Activated T-cell treated with anti-CD3 and anti-CD28 coated beads, Interleukin-2, amount 50 U/mL, for 4 hours (primary cell): ENCODE measurements at regions not wholly inside any gene's neighbourhood (a gene's known extent, or its start where the extent isn't known, plus 50 kb on each side); places are given as distances from the start of the nearest gene placed in this dataset.
"Not testable (repeated sequence)": the region's sequence is repeated elsewhere in the genome, so short reads cannot be mapped to it uniquely, and the experiment has no call there.

Experiments used
- ATAC-seq, 2 donors: fragments of 200-7000 bp; cut with Tn5 transposase; one replicate each; pipeline ENCODE4 v1.10.0; 2021
- DNase-seq: peaks from one replicate; pipeline ENCODE4 v3.0.0-alpha.2; 2020
- H3K27me3 Mint-ChIP-seq: one replicate; pipeline ENCODE4 v1.8.0; 2021; ENCODE audit warnings: low read depth, mixed read lengths
- H3K36me3 Mint-ChIP-seq: one replicate; pipeline ENCODE4 v1.8.0; 2022; ENCODE audit warnings: mixed read lengths; ENCODE audit not compliant: insufficient read depth
- H3K4me1 Mint-ChIP-seq: one replicate; pipeline ENCODE4 v1.8.0; 2021; ENCODE audit warnings: low read depth, mixed read lengths
- H3K4me3 Mint-ChIP-seq: one replicate; pipeline ENCODE4 v1.8.0; 2021; ENCODE audit warnings: mild to moderate bottlenecking, moderate library complexity, mixed read lengths
- H3K9me3 Mint-ChIP-seq: one replicate; pipeline ENCODE4 v1.8.0; 2021; ENCODE audit warnings: mixed read lengths

- Mint-ChIP-seq H3K36me3 (no peaks in the 10 kb centered on the region), H3K4me1 (no peaks in the 10 kb centered on the region), H3K4me3 (no peak overlapping the region)
Measured at GRCh38 chr3:178202194-178202593, 334.0 kb upstream of the KCNMB2 start.

DNA sequence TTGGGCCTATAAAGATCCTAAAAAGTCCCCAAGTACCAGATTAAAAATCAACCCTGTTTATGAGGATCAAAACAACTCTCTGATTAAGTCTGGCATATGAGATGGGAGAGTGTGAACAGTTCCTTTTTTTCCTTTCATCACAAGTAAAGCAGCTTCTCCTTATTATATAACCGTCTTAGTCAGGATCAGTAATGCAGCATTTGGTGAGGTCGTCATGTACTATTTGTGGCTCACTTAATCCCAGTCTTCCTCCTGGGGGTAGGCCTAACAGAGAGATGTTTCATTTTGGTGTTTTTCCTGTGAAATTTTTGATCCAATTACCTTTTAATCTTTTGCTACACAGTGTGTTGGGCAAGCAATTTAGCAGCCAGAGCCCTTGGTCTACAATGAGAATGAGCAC, 333.1 kb upstream of the KCNMB2 start:
- Mint-ChIP-seq H3K4me3 (no peak overlapping the region), H3K9me3 (no peaks in the 10 kb centered on the region), H3K4me1 (no peaks in the 10 kb centered on the region), H3K36me3 (no peaks in the 10 kb centered on the region), H3K27me3 (no peaks in the 10 kb centered on the region)
- DNase-seq (no peak), ATAC-seq (no peak)

More at GRCh38 chr3:178202194-178202593, 334.0 kb upstream of the KCNMB2 start:
- DNase-seq (no peak), ATAC-seq (no peak)
- H3K9me3 Mint-ChIP-seq = no peaks in the 10 kb centered on the region
- no peaks in the 10 kb centered on the region for H3K27me3 Mint-ChIP-seq

GRCh38 chr3:178203650-178204049, 332.6 kb upstream of the KCNMB2 start:
- Mint-ChIP-seq H3K27me3 (no peaks in the 10 kb centered on the region), H3K9me3 (no peaks in the 10 kb centered on the region), H3K4me1 (no peaks in the 10 kb centered on the region), H3K4me3 (no peak overlapping the region), H3K36me3 (no peaks in the 10 kb centered on the region)
- ATAC-seq = no peak
- DNase-seq = no peak

DNA sequence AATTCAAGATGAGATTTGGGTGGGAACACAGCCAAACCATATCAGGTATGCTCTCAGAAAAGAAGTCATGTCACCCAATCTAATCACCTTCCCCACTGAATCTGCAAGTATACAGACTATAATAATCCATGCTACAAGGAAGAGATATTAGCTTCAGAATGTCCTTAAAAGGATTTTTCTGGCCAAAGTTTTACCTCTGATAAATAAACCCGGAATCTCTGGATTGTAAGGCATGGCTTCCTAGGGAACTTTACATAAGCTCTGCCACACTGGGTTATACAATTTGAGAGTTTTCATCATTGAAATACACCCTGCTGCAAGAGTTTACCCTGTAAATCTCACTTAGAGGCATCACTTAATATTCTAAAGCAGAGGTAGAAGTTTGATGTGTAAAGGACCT, 330.5 kb upstream of the KCNMB2 start:
- H3K4me3 Mint-ChIP-seq = no peak overlapping the region
- no peaks in the 10 kb centered on the region for H3K27me3 Mint-ChIP-seq
- no peaks in the 10 kb centered on the region for H3K4me1 Mint-ChIP-seq

DNA sequence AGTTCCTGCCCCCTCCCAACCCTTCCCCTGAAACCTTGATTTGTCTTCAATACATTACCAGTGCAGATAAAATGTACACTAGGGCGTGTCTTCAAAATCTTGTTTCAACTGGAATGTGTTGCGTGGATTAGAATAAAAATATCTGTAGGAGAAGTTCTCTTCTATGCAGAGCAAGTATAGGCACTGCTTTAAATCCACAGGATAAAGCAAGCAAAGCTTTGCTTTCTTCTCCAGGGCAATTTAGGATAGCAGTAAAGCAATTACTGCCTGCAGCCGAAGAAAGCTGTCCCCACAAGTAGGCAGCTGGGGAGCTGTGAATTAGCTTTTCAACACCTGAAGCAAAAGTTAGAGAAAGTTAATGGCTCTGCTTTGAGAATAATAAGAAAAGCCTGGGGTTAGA, 329.7 kb upstream of the KCNMB2 start:
- no peaks in the 10 kb centered on the region for H3K9me3 Mint-ChIP-seq
- ATAC-seq = no peak
- no peaks in the 10 kb centered on the region for H3K36me3 Mint-ChIP-seq
- H3K27me3 Mint-ChIP-seq = no peaks in the 10 kb centered on the region
- no peak for DNase-seq
- no peaks in the 10 kb centered on the region for H3K4me1 Mint-ChIP-seq
- H3K4me3 Mint-ChIP-seq = no peak overlapping the region

More for the DNA sequence above, 330.5 kb upstream of the KCNMB2 start:
- ATAC-seq (no peak), DNase-seq (no peak)
- no peaks in the 10 kb centered on the region for H3K36me3 Mint-ChIP-seq
- H3K9me3 Mint-ChIP-seq = no peaks in the 10 kb centered on the region

DNA sequence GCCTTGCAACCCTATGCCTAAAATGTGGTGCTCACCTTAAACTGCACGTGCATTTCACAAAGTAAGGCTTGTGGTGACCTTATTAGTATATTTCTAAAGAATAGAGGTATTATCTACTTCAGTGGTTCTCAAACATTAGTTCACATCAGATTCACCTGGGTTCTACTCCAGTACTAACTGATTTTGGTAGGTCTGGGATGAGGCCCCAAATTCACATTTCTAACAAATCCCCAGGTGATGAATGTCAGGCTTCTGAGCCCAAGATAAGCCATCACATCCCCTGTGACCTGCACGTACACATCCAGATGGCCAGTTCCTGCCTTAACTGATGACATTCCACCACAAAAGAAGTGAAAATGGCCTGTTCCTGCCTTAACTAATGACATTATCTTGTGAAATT, 329.1 kb upstream of the KCNMB2 start:
- H3K27me3 Mint-ChIP-seq, H3K9me3 Mint-ChIP-seq, ATAC-seq, H3K4me3 Mint-ChIP-seq, DNase-seq, H3K36me3 Mint-ChIP-seq, H3K4me1 Mint-ChIP-seq: not testable (repeated sequence)

- H3K36me3 Mint-ChIP-seq, H3K4me1 Mint-ChIP-seq, DNase-seq, ATAC-seq, H3K9me3 Mint-ChIP-seq, H3K4me3 Mint-ChIP-seq, H3K27me3 Mint-ChIP-seq: not testable (repeated sequence)
Measured at GRCh38 chr3:178207627-178208026, 328.6 kb upstream of the KCNMB2 start.

DNA sequence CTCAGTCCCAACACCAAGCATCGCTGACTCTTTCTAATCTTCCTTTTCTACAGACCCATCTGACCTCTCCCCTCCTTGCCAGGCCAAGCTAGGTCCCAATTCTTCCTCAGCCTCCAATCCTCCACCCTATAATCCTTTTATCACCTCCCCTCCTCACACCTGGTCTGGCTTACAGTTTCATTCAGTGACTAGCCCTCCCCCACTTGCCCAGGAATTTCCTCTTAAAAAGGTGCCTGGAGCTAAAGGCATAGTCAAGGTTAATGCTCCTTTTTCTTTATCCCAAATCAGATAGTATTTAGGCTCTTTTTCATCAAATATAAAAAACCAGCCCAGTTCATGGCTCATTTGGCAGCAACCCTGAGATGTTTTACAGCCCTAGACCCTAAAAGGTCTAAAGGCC, 327.1 kb upstream of the KCNMB2 start:
- not testable (repeated sequence) for ATAC-seq, H3K27me3 Mint-ChIP-seq, H3K36me3 Mint-ChIP-seq, DNase-seq, H3K4me3 Mint-ChIP-seq, H3K9me3 Mint-ChIP-seq, H3K4me1 Mint-ChIP-seq

- H3K9me3 Mint-ChIP-seq, H3K4me3 Mint-ChIP-seq, H3K27me3 Mint-ChIP-seq, H3K36me3 Mint-ChIP-seq, DNase-seq, ATAC-seq, H3K4me1 Mint-ChIP-seq: not testable (repeated sequence)
Measured at GRCh38 chr3:178209618-178210017, 326.6 kb upstream of the KCNMB2 start.

- not testable (repeated sequence) for H3K4me3 Mint-ChIP-seq, ATAC-seq, H3K27me3 Mint-ChIP-seq, DNase-seq, H3K4me1 Mint-ChIP-seq, H3K36me3 Mint-ChIP-seq, H3K9me3 Mint-ChIP-seq
Measured at GRCh38 chr3:178211086-178211485, 325.1 kb upstream of the KCNMB2 start.

GRCh38 chr3:178217479-178217878, 318.8 kb upstream of the KCNMB2 start:
- Mint-ChIP-seq H3K4me1 (no peaks in the 10 kb centered on the region), H3K9me3 (peaks cover 5% of the 10 kb centered on the region), H3K36me3 (no peaks in the 10 kb centered on the region), H3K4me3 (no peak overlapping the region), H3K27me3 (peaks cover 6% of the 10 kb centered on the region)
- ATAC-seq (no peak), DNase-seq (no peak)

DNA sequence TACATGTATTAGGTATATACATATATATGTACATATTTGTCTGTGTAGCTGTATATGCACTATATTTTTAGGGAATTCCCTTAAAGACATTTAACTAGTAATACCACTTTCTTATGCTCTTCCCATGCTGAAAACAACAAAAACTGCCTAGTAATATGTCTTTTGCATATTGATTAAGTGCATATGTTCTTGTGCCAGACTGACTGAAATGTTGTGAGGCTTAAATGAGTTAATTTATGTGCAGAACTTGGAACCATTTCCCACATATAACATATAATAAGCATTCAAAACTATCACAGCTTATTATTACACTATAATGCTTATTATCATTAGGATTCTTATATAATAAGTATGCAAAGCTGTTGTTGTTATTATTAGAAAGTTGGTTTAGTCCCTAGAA, 318.0 kb upstream of the KCNMB2 start:
- H3K27me3 Mint-ChIP-seq = peaks cover 6% of the 10 kb centered on the region

GRCh38 chr3:178219661-178220060, 316.6 kb upstream of the KCNMB2 start:
- not testable (repeated sequence) for DNase-seq, H3K36me3 Mint-ChIP-seq, H3K27me3 Mint-ChIP-seq, H3K4me1 Mint-ChIP-seq, H3K9me3 Mint-ChIP-seq, H3K4me3 Mint-ChIP-seq, ATAC-seq

More for the DNA sequence above, 318.0 kb upstream of the KCNMB2 start:
- Mint-ChIP-seq H3K9me3 (peaks cover 5% of the 10 kb centered on the region), H3K4me1 (no peaks in the 10 kb centered on the region), H3K36me3 (no peaks in the 10 kb centered on the region), H3K4me3 (no peak overlapping the region)
- no peak for DNase-seq
- no peak for ATAC-seq

DNA sequence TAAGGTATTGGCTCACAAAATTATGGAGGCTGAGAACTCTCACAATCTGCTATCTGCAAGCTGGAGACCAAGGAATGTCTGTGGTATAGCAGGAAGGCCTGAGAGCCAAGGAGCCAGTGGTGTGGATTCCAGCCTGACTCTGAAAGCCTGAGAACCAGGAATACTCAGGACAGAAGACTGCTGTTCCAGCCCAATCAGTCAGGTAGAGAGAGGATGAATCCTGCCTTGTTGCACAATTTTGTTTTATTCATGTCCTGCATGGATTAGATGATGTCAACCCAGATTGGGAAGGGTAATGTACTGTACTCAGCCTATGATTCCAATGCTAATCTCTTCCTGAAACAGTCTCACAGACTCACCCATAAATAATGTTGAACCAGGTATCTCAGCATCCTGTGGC, 312.4 kb upstream of the KCNMB2 start:
- no peaks in the 10 kb centered on the region for H3K36me3 Mint-ChIP-seq
- H3K27me3 Mint-ChIP-seq = peaks cover 6% of the 10 kb centered on the region
- H3K4me1 Mint-ChIP-seq = no peaks in the 10 kb centered on the region
- H3K4me3 Mint-ChIP-seq = no peak overlapping the region
- H3K9me3 Mint-ChIP-seq = peaks cover 5% of the 10 kb centered on the region
- ATAC-seq = no peak
- DNase-seq = no peak

DNA sequence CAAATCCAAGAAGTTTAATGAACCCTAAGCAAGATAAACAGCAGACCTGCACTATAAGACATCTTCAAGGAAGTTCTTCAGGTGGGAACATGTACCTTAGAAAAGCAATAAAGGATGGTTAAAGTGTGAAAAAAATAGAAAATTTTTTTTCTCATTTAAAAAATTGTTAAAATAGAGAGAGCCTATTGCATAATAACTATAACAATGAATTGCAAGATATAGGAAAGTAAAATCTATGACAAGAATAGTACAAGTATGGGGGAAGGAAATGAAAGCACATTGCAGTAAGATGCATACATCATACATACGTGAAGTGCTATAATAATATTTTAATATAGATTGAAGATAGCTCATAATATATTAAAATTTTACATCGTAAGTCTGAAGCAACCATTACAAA, 310.1 kb upstream of the KCNMB2 start:
- DNase-seq (no peak), ATAC-seq (no peak)
- H3K27me3 Mint-ChIP-seq = peaks cover 6% of the 10 kb centered on the region
- no peaks in the 10 kb centered on the region for H3K36me3 Mint-ChIP-seq
- H3K4me3 Mint-ChIP-seq = no peak overlapping the region
- H3K9me3 Mint-ChIP-seq = no peaks in the 10 kb centered on the region
- H3K4me1 Mint-ChIP-seq = no peaks in the 10 kb centered on the region

- peaks cover 3% of the 10 kb centered on the region for H3K27me3 Mint-ChIP-seq
- ATAC-seq (no peak), DNase-seq (no peak)
- no peaks in the 10 kb centered on the region for H3K36me3 Mint-ChIP-seq
- H3K4me1 Mint-ChIP-seq = no peaks in the 10 kb centered on the region
- no peak overlapping the region for H3K4me3 Mint-ChIP-seq
- no peaks in the 10 kb centered on the region for H3K9me3 Mint-ChIP-seq
Measured at GRCh38 chr3:178231645-178232044, 304.6 kb upstream of the KCNMB2 start.
